GM12874 (cell line): ENCODE measurements at regions not wholly inside any gene's neighbourhood (a gene's known extent, or its start where the extent isn't known, plus 50 kb on each side); places are given as distances from the start of the nearest gene placed in this dataset.

Experiments used
- TF ChIP-seq, protein P1 (sequence below): IDR thresholded peaks from 2 replicates; pipeline ENCODE4 v1.5.1; 2011; ENCODE audit warnings: low read depth, mild to moderate bottlenecking, control low read depth, low read length, moderate library complexity; ENCODE audit not compliant: insufficient read depth

DNA sequence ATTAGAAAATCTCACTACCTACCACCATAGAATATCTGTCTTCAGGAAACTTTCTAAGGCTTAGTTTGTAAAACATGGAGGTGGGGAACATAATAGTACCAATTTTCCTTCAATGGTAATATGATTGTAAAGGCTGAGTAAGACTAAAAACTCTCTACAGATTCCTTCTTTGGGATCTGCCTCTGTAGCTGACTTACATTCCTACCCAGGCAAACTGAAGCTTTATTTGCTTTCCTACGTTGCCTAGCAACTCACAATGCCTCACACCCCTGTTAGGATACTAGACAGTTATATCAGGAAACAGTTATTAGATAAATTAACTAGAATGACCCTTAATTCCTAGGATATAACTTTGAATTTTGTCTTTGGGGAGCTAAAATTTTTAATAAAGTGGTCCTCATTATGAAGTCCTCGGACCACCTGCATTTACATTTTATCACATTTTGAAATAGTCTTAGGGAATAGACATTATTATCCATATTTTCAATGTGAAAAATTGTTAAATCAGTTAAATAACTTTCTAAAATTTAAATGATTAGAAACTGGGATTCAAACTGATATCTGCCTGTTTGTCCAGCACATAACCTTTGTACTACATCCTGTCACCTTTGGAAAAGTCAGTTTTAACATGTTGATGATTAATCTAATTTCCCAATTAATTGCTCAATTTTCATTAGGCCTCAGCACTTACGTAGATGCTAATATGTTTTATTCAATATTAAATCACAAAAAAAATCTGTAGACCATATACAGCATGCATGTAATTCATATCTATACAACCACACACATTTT is 591.4 kb downstream of the RNF144B start:
- TF ChIP-seq, protein P1, sequence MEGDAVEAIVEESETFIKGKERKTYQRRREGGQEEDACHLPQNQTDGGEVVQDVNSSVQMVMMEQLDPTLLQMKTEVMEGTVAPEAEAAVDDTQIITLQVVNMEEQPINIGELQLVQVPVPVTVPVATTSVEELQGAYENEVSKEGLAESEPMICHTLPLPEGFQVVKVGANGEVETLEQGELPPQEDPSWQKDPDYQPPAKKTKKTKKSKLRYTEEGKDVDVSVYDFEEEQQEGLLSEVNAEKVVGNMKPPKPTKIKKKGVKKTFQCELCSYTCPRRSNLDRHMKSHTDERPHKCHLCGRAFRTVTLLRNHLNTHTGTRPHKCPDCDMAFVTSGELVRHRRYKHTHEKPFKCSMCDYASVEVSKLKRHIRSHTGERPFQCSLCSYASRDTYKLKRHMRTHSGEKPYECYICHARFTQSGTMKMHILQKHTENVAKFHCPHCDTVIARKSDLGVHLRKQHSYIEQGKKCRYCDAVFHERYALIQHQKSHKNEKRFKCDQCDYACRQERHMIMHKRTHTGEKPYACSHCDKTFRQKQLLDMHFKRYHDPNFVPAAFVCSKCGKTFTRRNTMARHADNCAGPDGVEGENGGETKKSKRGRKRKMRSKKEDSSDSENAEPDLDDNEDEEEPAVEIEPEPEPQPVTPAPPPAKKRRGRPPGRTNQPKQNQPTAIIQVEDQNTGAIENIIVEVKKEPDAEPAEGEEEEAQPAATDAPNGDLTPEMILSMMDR: no peak

DNA sequence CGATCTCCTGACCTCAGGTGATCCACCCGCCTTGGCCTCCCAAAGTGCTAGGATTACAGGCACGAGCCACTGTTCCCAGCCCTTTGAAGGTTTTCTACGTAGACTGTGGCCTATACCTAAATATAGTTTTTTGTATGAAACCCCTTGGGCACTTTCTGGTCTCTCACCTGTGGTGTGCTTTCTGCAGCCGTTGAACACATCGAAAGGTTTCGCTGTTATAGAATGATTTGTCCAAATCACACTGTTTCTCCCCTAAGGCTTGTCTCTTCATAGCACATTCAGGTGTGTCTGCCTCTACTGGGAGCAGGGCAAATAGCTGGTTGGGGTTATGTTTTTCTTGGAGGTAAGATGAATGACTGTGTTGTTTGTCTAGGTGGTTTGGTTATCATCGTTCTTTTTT is 597.9 kb downstream of the RNF144B start:
- TF ChIP-seq, protein P1: no peak

GRCh38 chr6:18985996-18986395 is 598.8 kb downstream of the RNF144B start:
- TF ChIP-seq, protein P1: no peak

- TF ChIP-seq, protein P1: no peak
These were observed 601.5 kb downstream of the RNF144B start for GRCh38 chr6:18988636-18989035.

GRCh38 chr6:18990059-18990978 is 603.2 kb downstream of the RNF144B start:
- TF ChIP-seq, protein P1: peak; percentile 79

DNA sequence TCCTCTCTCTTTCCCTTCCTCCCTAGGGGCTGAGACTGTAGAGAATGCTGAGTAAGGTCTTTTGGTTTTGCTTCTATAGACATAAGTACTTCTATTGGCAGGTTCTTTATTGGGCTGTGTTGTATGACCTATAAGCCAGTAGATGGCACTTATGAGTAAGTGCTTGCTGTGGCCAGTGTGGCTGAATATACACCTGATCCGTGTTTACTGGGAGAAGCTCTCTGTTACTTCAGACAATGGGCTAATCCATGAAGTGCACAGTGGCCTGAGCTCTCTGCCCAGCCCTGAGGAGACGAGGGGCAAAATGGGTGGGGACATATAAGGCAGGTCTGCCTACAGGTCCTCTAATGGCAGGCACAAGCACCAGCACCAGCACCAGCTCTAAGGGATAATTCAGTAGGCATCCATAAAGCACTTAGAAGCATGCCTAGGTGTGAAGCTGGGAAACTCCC is 610.3 kb downstream of the RNF144B start:
- TF ChIP-seq, protein P1: peak; percentile 55

- TF ChIP-seq, protein P1: no peak
These were observed 615.9 kb downstream of the RNF144B start for GRCh38 chr6:19002976-19003560.
